ENCODE measurements at regions not wholly inside any gene's neighbourhood (a gene's known extent, or its start where the extent isn't known, plus 50 kb on each side); places are given as distances from the start of the nearest gene placed in this dataset.

GRCh38 chr21:34000375-34000774 is 73.0 kb upstream of the MRPS6 start:
- no peak for FAIRE-seq
- no peak for DNase-seq (ENCODE audit: low read depth in 1 of 2, low spot score in 1 of 2)
- H3K9me3 ChIP-seq: no peaks in the 10 kb centered on the region
- TF ChIP-seq REST (IDR thresholded peaks at IDR 0.05): no peak
- no peak for TF ChIP-seq RARB (CRISPR knock-in tag; IDR thresholded peaks at IDR 0.05)
- TF ChIP-seq FOXS1 (CRISPR knock-in tag; IDR thresholded peaks at IDR 0.05): no peak
- TF ChIP-seq GATA3 (IDR thresholded peaks at IDR 0.05; ENCODE audit: borderline replicate concordance): no peak
- no peak for TF ChIP-seq CBX2 (IDR thresholded peaks at IDR 0.05; ENCODE audit: borderline replicate concordance, low read depth)
- TF ChIP-seq TP53 (CRISPR knock-in tag; IDR thresholded peaks at IDR 0.05): no peak
- TF ChIP-seq CHD2 (IDR thresholded peaks at IDR 0.05; ENCODE audit: low read length, partially characterized antibody): no peak
- no peak for TF ChIP-seq CTCF (IDR thresholded peaks at IDR 0.05)
- no peak for TF ChIP-seq PBX3 (IDR thresholded peaks at IDR 0.05)
- TF ChIP-seq NR3C1 (IDR thresholded peaks at IDR 0.05): no peak
- no peak for TF ChIP-seq CEBPB (IDR thresholded peaks at IDR 0.05)
- no peak for TF ChIP-seq ESRRA (IDR thresholded peaks at IDR 0.05; ENCODE audit: borderline replicate concordance, low read length)
- no peak for TF ChIP-seq EHMT2 (IDR thresholded peaks at IDR 0.05; ENCODE audit: low read depth)
- TF ChIP-seq BCL3 (IDR thresholded peaks at IDR 0.05): no peak
- no peak for TF ChIP-seq PHF8 (IDR thresholded peaks at IDR 0.05; ENCODE audit: borderline replicate concordance, low read depth)
- TF ChIP-seq HEYL (CRISPR knock-in tag; IDR thresholded peaks at IDR 0.05): no peak
- TF ChIP-seq ZNF302 (CRISPR knock-in tag; IDR thresholded peaks at IDR 0.05): no peak
- TF ChIP-seq NPAS2 (CRISPR knock-in tag; IDR thresholded peaks at IDR 0.05; ENCODE audit: borderline replicate concordance): no peak
- ChIA-PET POLR2A (no interaction called here), CTCF (interaction anchor here (1.2 kb wide), 1 partner anchor 76 kb away, joined by 5 read pairs; no protein-coding TSS in a partner anchor)
- no peak overlapping the region for H3K4me2 ChIP-seq
- 75% methylated on average over 2 of the region's 4 CpGs for WGBS (ENCODE audit: missing lambda C conversion rate)
- no peak overlapping the region for H3K4me3 ChIP-seq
- no peak overlapping the region for H3K27ac ChIP-seq
- no peaks in the 10 kb centered on the region for H3K4me1 ChIP-seq
- no peak for ATAC-seq

GRCh38 chr21:33998809-33999208 is 74.6 kb upstream of the MRPS6 start:
- Histone ChIP-seq H3K9me3 (no peaks in the 10 kb centered on the region), H3K4me2 (no peak overlapping the region), H3K27ac (no peak overlapping the region), H3K4me1 (no peaks in the 10 kb centered on the region), H3K4me3 (no peak overlapping the region)
- CTCF ChIA-PET: no interaction called here
- 67% methylated on average over 8 of the region's 8 CpGs for WGBS (ENCODE audit: missing lambda C conversion rate)
- POLR2A ChIA-PET: no interaction called here
- TF ChIP-seq TP53 (CRISPR knock-in tag; IDR thresholded peaks at IDR 0.05): no peak
- no peak for TF ChIP-seq NPAS2 (CRISPR knock-in tag; IDR thresholded peaks at IDR 0.05; ENCODE audit: borderline replicate concordance)
- no peak for TF ChIP-seq EHMT2 (IDR thresholded peaks at IDR 0.05; ENCODE audit: low read depth)
- no peak for TF ChIP-seq MYC (IDR thresholded peaks at IDR 0.05; ENCODE audit: borderline replicate concordance, low read length)
- no peak for TF ChIP-seq JUNB (IDR thresholded peaks at IDR 0.05)
- no peak for TF ChIP-seq ATOH8 (CRISPR knock-in tag; IDR thresholded peaks at IDR 0.05; ENCODE audit: low read depth)
- TF ChIP-seq GATA3 (IDR thresholded peaks at IDR 0.05; ENCODE audit: borderline replicate concordance): no peak
- no peak for TF ChIP-seq POLR2A (IDR thresholded peaks at IDR 0.05; ENCODE audit: low read length)
- no peak for TF ChIP-seq BHLHE40 (IDR thresholded peaks at IDR 0.05; ENCODE audit: low read depth, low read length)
- no peak for TF ChIP-seq PHF8 (IDR thresholded peaks at IDR 0.05; ENCODE audit: borderline replicate concordance, low read depth)
- no peak for TF ChIP-seq POLR2AphosphoS2 (conservative IDR thresholded peaks at IDR 0.05; ENCODE audit: low read length)
- TF ChIP-seq PBX3 (IDR thresholded peaks at IDR 0.05): no peak
- no peak for TF ChIP-seq RARB (CRISPR knock-in tag; IDR thresholded peaks at IDR 0.05)
- no peak for TF ChIP-seq USF2 (IDR thresholded peaks at IDR 0.05)
- no peak for TF ChIP-seq SMC3 (IDR thresholded peaks at IDR 0.05)
- TF ChIP-seq CHD2 (IDR thresholded peaks at IDR 0.05; ENCODE audit: low read length, partially characterized antibody): no peak
- TF ChIP-seq CEBPB (IDR thresholded peaks at IDR 0.05): no peak
- no peak for DNase-seq (ENCODE audit: low read depth in 1 of 2, low spot score in 1 of 2)
- FAIRE-seq: no peak
- ATAC-seq: no peak
